Astrocyte (in vitro differentiated cells and primary cell): ENCODE measurements at regions not wholly inside any gene's neighbourhood (a gene's known extent, or its start where the extent isn't known, plus 50 kb on each side); places are given as distances from the start of the nearest gene placed in this dataset.

Source experiments
- DNase-seq: peaks from one replicate; pipeline ENCODE4 v3.0.0-alpha.2; 2010; ENCODE audit warnings: low read depth
- FAIRE-seq: peaks from 2 replicates; lab custom pipeline; 2011; peaks lifted over from hg19 to GRCh38; lab: Jason Lieb, UNC
- H2AFZ ChIP-seq: 2 replicates; pipeline ENCODE4 v1.6.0; 2012; ENCODE audit warnings: low read depth, low read length, inconsistent platforms
- H3K27ac ChIP-seq: 2 replicates; pipeline ENCODE4 v1.5.1; 2011; ENCODE audit warnings: low read depth, low read length, inconsistent platforms
- H3K27me3 ChIP-seq: 2 replicates; pipeline ENCODE4 v1.6.0; 2011; ENCODE audit warnings: low read length, inconsistent platforms; ENCODE audit not compliant: insufficient read depth
- H3K36me3 ChIP-seq: 2 replicates; pipeline ENCODE4 v1.5.1; 2011; ENCODE audit warnings: low read length, inconsistent platforms; ENCODE audit not compliant: insufficient read depth
- H3K4me1 ChIP-seq: 2 replicates; pipeline ENCODE4 v1.5.1; 2011; ENCODE audit warnings: low read length, inconsistent platforms; ENCODE audit not compliant: insufficient read depth
- H3K4me2 ChIP-seq: 2 replicates; pipeline ENCODE4 v1.6.0; 2012; ENCODE audit warnings: low read length, inconsistent platforms
- H3K4me3 ChIP-seq: 2 replicates; pipeline ENCODE4 v1.5.1; 2011; ENCODE audit warnings: low read depth, mild to moderate bottlenecking, low read length, inconsistent platforms; ENCODE audit not compliant: insufficient read depth
- H3K79me2 ChIP-seq: 2 replicates; pipeline ENCODE4 v1.6.0; 2012; ENCODE audit warnings: mild to moderate bottlenecking, low read length, inconsistent platforms; ENCODE audit not compliant: insufficient read depth
- H3K9ac ChIP-seq: 2 replicates; pipeline ENCODE4 v1.6.0; 2012; ENCODE audit warnings: mild to moderate bottlenecking, low read length, inconsistent platforms
- H3K9me3 ChIP-seq: 2 replicates; pipeline ENCODE4 v1.5.1; 2012; ENCODE audit warnings: low read depth, mild to moderate bottlenecking, low read length, inconsistent platforms; ENCODE audit not compliant: insufficient read depth
- H4K20me1 ChIP-seq: 2 replicates; pipeline ENCODE4 v1.6.0; 2012; ENCODE audit warnings: low read length, inconsistent platforms; ENCODE audit not compliant: insufficient read depth
- H3K27ac Mint-ChIP-seq: one replicate; pipeline ENCODE4 v1.8.0; 2021; ENCODE audit warnings: mild to moderate bottlenecking, mixed read lengths; ENCODE audit not compliant: unreplicated experiment
- H3K27me3 Mint-ChIP-seq: one replicate; pipeline ENCODE4 v1.8.0; 2021; ENCODE audit warnings: low read depth, mixed read lengths; ENCODE audit not compliant: unreplicated experiment
- H3K36me3 Mint-ChIP-seq: one replicate; pipeline ENCODE4 v1.8.0; 2021; ENCODE audit warnings: low read depth, mixed read lengths; ENCODE audit not compliant: unreplicated experiment
- H3K4me1 Mint-ChIP-seq: one replicate; pipeline ENCODE4 v1.8.0; 2021; ENCODE audit warnings: low read depth, mixed read lengths; ENCODE audit not compliant: unreplicated experiment
- H3K4me3 Mint-ChIP-seq: one replicate; pipeline ENCODE4 v1.8.0; 2021; ENCODE audit warnings: mild to moderate bottlenecking, moderate library complexity, mixed read lengths; ENCODE audit not compliant: unreplicated experiment
- H3K9me3 Mint-ChIP-seq: one replicate; pipeline ENCODE4 v1.8.0; 2021; ENCODE audit warnings: mild to moderate bottlenecking, mixed read lengths; ENCODE audit not compliant: unreplicated experiment
- CTCF ChIP-seq: IDR thresholded peaks from 2 replicates; pipeline ENCODE4 v1.5.1; 2011; ENCODE audit warnings: low read depth, mild to moderate bottlenecking, inconsistent platforms, low read length, moderate library complexity; ENCODE audit not compliant: insufficient read depth
- EZH2 ChIP-seq: IDR thresholded peaks from 2 replicates; pipeline ENCODE4 v1.6.1; 2012; ENCODE audit warnings: mild to moderate bottlenecking, low read length, inconsistent platforms; ENCODE audit not compliant: insufficient read depth

- Histone ChIP-seq H3K36me3 (no peaks in the 10 kb centered on the region), H3K4me2 (no peak overlapping the region), H3K27me3 (no peaks in the 10 kb centered on the region), H2AFZ (no peak overlapping the region), H3K79me2 (no peaks in the 10 kb centered on the region), H3K4me3 (no peak overlapping the region), H3K4me1 (no peaks in the 10 kb centered on the region), H4K20me1 (no peaks in the 10 kb centered on the region), H3K27ac (no peak overlapping the region), H3K9ac (no peak overlapping the region), H3K9me3 (no peaks in the 10 kb centered on the region)
- no peak for FAIRE-seq
- H3K4me3 Mint-ChIP-seq, result no peak overlapping the region
- no peaks in the 10 kb centered on the region for H3K4me1 Mint-ChIP-seq
- H3K27ac Mint-ChIP-seq, result no peak overlapping the region
- no peak for TF ChIP-seq EZH2
- TF ChIP-seq CTCF, result no peak
- H3K36me3 Mint-ChIP-seq, result no peaks in the 10 kb centered on the region
- H3K9me3 Mint-ChIP-seq, result no peaks in the 10 kb centered on the region
- no peak for DNase-seq
- H3K27me3 Mint-ChIP-seq, result no peaks in the 10 kb centered on the region
Observed at GRCh38 chr11:80649186-80649585, 1208.4 kb upstream of the TENM4 start.

GRCh38 chr11:80638296-80638695 is 1197.5 kb upstream of the TENM4 start:
- H3K4me2 ChIP-seq, result no peak overlapping the region
- no peak for FAIRE-seq
- no peaks in the 10 kb centered on the region for H4K20me1 ChIP-seq
- no peaks in the 10 kb centered on the region for H3K9me3 Mint-ChIP-seq
- no peak overlapping the region for H3K27ac ChIP-seq
- no peak overlapping the region for H2AFZ ChIP-seq
- no peaks in the 10 kb centered on the region for H3K9me3 ChIP-seq
- H3K27me3 Mint-ChIP-seq, result no peaks in the 10 kb centered on the region
- no peaks in the 10 kb centered on the region for H3K79me2 ChIP-seq
- no peak overlapping the region for H3K9ac ChIP-seq
- H3K4me3 Mint-ChIP-seq, result no peak overlapping the region
- no peaks in the 10 kb centered on the region for H3K27me3 ChIP-seq
- H3K4me3 ChIP-seq, result no peak overlapping the region
- no peaks in the 10 kb centered on the region for H3K36me3 Mint-ChIP-seq
- H3K4me1 ChIP-seq, result no peaks in the 10 kb centered on the region
- H3K27ac Mint-ChIP-seq, result no peak overlapping the region
- no peak for DNase-seq
- H3K36me3 ChIP-seq, result no peaks in the 10 kb centered on the region
- no peaks in the 10 kb centered on the region for H3K4me1 Mint-ChIP-seq
- TF ChIP-seq EZH2 (no peak), CTCF (no peak)

- Histone ChIP-seq H3K4me2 (no peak overlapping the region), H3K9ac (no peak overlapping the region), H3K4me3 (no peak overlapping the region), H2AFZ (no peak overlapping the region), H4K20me1 (no peaks in the 10 kb centered on the region), H3K9me3 (no peaks in the 10 kb centered on the region), H3K79me2 (no peaks in the 10 kb centered on the region), H3K4me1 (no peaks in the 10 kb centered on the region), H3K27ac (no peak overlapping the region), H3K36me3 (no peaks in the 10 kb centered on the region), H3K27me3 (no peaks in the 10 kb centered on the region)
- Mint-ChIP-seq H3K4me1 (no peaks in the 10 kb centered on the region), H3K27ac (no peak overlapping the region), H3K27me3 (no peaks in the 10 kb centered on the region), H3K4me3 (no peak overlapping the region), H3K36me3 (no peaks in the 10 kb centered on the region), H3K9me3 (no peaks in the 10 kb centered on the region)
- DNase-seq (no peak), FAIRE-seq (no peak)
- no peak for TF ChIP-seq CTCF
- no peak for TF ChIP-seq EZH2
Observed at GRCh38 chr11:80637571-80637970, 1196.7 kb upstream of the TENM4 start.
